ENCODE measurements at regions not wholly inside any gene's neighbourhood (a gene's known extent, or its start where the extent isn't known, plus 50 kb on each side); places are given as distances from the start of the nearest gene placed in this dataset.

- DNase-seq: no peak
Observed at GRCh38 chr22:47690166-47690565, 927.7 kb downstream of the TBC1D22A start.

DNA sequence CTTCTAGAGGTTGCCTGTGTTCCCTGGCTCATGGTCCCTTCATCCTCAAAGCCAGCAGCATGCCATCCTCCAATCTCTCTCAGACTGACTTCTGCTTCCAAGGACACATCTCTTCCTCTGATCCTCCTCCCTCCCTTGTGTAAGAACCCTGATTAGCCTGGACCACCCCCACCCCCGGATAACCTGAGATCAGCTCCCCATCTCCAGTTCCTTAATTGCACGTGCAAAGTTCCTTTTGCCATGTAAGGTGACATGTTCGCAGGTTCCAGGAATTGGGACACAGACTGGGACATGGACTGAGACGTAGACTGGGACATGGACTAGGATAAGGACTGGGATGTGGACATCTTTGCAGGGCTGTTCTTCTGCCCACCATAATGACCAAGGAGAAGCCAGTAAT is 925.3 kb downstream of the TBC1D22A start:
- no peak for DNase-seq

DNA sequence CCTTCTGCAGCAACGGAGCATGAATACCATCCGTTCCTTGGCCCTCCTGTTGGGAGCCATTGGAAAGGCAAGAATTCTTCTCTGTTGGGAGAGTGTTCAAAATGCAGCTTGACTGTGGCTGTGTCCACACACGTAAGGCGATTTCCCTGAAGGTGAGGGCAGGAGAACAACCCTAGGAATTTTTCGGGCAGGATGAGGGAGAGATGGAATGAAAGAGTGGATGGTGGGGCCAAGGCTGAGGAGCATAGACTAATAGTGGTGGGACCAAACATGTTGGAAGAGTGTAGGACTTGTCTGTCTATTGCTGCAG is 924.9 kb downstream of the TBC1D22A start:
- DNase-seq: no peak

- DNase-seq: no peak
Observed at GRCh38 chr22:47686594-47687345, 924.3 kb downstream of the TBC1D22A start.

DNA sequence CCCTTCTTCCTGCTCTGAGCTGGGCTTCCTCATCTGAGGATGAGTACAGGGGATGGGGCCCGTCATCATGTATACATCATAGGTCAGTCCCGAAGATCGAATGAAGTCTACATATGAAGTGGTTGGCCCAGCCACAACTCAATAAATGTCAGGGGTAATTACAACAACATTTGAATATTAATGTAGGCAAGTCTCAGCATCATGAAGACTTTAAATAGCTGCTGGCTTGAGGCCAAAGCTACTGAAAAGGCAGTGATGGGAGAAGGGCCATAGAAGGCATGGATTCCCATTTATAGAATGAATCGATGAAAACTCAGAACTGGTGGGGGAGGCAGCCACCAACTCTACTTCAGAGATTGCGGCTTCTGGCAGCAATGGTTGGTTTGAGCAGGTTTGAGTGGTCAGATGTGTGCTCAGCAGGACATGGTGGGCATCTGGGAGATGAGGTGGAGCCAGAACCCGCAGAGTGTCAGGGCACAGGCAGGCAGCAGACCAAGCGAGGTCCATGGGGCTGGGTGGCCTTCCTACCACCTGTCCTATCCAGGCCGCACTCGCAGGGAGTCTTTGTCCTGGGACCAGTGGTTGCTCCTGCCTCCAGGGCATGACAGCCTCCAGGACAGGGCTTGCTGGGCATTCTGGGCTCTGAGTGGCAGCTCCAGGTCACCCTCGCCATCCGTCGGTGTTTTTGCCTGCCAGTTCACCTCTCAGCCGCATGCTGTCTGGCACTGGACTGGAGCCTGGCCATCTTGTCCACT is 919.1 kb downstream of the TBC1D22A start:
- no peak for DNase-seq

DNA sequence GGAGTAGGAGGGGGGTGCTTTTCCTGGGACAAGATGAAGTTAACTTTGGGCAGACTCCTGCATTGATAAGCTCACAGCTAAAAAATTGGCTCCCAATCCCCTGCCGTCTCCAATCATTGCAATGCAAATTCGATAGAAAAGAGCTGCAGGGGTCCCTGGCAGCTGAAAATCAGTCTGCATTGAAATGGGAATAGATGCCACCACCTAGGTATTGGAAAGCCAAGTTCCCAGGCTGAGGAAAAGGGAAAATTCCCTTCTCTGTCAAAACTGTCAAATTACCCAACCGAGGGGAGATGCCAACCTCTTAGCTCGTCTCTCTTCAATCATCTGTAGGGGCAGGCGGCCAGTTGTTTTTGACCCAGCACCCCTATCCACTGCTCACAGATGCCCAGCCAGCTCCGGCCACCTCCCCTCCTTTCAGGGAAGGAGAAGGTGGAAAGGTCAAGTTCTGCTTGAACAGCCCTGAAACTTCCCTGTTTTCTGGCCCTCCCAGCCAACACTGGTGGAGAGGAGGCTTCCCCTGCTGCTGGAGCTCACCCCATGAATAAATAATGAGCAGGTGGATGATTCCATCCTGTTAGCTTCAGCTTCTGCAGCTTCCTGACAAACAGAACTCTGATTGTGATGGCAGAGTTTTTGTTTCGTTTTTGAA is 916.3 kb downstream of the TBC1D22A start:
- no peak for DNase-seq

GRCh38 chr22:47678048-47678447 is 915.6 kb downstream of the TBC1D22A start:
- no peak for DNase-seq

DNA sequence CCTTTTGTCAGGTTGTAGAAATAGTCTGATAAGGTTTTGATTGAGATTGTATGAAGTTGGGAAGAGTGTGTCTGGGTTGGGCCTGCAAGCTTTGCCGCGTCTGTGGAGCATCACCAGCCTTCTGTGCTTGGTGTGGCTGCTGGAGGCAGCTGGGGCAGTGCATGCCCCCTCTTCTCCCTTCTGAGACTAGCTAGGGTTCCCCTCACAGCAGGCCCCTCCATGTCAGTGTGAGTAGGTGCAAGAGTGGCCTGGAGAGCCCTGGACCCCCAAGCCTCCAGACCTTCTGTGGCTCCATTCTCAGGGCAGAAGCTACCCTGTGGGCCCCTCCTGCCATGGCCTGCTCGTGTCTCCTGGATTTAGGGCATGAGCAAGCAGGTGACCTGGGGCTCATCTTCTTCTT is 914.2 kb downstream of the TBC1D22A start:
- no peak for DNase-seq

DNA sequence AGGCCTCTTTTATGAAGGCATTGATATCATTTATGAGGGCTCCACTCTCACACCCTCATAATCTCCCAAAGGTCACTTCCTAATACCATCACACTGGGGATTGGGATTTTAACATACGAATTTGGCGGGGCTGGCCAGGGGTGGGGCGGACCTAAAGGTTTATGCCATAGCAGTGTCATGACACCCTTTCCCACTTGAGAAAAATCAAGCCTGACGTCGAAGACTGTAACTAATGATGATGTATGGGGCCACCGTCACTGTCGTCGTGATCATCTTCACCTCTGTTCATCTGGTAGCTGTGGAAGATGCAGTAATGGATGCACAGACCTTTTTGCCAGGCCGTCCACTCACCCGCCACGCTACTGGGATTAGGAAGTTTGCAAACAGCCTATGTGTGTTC is 912.1 kb downstream of the TBC1D22A start:
- no peak for DNase-seq

DNA sequence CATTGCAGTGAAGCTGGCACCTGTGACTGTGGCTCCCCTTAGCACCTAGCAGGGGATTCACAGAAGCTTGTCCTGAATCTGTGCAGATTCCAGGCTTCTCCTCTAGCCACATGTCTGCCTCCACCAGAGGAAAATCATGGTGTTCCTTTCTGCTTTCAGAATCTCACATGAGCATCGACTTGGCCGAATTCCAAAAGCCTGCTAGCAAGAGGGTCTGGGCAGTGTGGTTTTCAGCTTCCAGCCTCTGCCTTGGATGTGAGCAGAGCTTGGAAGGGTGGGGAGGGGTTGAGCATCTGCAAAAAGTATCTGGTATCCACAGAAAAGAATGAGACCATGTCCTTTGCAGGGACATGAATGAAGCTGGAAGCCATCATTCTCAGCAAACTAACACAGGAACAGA is 911.1 kb downstream of the TBC1D22A start:
- DNase-seq: no peak

- no peak for DNase-seq
Observed at GRCh38 chr22:47672526-47672925, 910.1 kb downstream of the TBC1D22A start.

- DNase-seq: no peak
Observed at GRCh38 chr22:47665151-47665550, 902.7 kb downstream of the TBC1D22A start.

DNA sequence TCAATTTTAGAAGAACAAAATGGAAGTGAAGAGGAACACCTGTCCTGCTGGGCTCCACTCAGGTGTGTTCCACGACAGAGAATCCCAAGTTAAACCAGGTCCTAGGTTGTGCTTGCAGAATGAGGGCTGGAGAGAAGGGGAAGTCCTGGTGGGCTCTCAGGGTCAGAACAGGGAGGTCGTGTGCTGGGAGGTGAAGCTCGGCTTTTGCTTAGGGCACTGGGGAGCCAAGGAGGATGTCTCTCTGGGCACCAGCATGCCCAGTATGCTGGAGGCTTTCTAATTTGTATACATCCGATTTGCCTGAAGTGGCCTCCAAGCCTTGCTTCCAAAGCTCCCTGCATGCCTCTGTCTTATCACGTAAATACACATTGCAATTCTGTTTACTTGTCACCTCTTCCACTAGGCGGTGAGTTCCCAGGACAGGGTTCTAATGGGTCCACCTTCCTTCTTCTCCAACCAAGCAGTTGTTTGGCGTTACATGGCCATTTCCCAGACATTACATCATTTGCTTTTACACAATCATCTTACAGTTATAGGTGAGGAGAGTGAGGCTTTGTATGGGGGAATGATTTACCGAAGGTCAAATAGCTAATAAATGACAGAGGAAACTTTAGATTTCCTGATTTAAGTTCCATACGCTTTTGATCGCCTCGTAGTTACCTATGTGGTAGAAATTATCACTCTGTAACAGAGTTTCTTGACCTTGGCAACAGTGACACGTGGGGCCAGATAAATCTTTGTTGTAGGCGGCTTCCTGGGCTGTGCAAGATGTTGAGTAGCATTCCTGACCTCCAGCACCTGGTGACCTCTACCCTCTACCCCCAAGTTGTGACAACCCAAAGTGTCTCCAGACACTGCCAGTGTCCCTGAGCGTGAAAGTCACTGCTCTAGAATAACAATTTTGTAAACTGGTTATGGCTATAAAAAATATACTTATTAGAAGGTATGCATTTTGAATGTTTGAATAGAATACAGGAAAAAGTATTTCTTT is 901.5 kb downstream of the TBC1D22A start:
- no peak for DNase-seq

DNA sequence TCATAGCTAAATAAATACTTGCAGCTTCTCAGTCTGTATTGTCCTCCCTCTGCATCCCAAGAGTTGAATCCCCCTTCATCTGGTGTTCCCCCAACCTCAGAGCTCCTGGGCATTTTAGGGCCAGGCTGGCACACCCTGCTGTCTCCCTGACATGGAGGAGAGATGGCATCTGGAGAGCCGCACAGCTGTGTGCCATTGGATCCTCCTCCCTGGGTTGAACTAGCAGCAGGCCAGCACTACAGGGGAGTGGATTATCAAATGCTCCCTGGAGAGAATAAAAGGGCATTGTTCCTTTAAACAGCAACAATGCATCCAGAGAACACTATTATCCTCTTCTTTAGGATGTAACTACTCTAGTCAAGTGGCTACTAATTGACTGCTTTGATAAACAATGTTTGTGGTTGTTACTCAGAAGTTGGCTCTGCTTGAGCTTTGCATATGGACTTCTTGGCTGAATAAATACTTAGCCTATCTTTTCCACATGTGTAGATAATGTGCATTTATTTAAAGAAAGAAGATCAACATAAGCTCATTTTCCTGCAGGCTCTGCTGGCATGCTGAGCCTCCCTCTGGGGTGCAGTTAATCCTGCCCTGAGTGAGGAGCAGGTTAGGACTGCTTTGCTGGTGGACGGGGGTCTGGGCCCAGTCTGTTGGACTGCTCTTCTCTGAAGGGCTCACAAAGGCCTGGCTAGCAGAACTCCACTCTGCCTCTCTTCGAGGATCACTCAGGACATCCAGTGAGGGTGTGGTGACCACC is 897.2 kb downstream of the TBC1D22A start:
- DNase-seq: peak; percentile 57

DNA sequence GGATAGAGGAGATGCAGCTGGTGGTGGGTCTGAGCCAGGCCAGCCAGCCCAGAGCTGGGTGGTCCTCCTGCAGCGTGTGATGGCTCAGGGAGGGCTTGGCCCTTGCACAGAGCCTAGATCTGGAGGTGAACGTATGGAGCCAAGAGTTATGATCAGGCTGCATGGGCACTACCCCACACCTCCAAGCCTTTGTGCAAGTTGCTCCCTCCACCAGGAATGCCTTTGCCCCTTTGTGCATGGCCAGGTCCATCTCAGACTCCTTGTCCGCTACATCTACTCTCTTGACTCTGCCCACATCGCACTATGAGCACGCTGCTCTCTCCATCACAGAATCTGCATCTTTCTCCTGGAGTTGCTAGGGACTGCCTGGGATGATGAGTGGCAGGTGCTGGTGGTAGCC is 895.7 kb downstream of the TBC1D22A start:
- DNase-seq: no peak

DNA sequence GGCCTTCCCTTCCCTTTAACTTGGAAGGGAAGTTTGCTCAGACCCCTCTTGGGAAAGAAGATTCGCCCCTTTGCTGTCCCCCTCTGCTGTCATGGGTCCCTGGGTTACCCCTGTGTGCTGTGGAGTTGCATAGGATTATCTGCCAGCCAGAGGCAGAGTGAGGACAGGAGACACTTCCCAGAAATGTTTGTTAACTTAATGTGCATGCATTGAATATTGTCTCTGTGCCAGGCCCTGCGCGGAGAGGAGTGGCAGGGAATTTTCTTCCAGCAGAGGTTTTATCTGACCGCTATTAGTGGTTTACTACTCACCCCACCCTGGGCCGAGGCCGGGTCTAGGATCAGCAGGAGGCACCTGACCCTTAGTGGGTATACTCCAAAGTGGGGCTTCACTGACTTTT is 894.8 kb downstream of the TBC1D22A start:
- no peak for DNase-seq

DNA sequence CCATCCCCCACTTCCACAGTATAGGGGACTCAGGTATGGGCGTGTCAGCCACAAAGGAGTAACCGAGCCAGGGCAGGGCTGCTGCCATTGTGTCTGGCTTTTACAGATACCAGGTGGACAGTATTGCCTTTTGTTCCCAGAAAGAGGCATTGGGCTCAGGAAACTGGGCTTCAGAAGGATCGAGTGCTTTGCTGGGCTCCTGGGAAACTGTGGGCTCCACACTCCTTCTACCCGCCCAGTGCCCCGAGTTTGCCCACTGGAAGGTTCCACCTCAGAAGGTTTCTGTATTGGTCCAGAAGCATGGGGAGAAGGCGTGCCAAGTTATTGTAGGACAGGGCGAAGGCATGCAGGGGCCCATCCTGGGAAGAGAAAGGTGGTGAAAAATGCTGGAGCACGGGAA is 894.4 kb downstream of the TBC1D22A start:
- DNase-seq: no peak

DNA sequence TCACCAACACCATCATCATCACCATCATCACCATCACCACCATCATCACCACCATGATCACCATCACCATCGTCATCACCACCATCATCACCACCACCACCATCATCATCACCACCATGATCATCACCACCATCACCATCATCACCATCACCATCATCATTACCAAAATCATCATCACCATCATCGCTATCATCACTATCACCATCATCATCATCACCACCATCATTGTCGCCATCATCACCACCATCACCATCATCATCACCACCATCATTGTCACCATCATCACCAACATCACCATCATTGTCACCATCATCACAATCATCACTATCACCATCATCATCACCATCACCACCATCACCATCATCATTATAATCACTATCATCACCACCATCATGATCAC is 893.5 kb downstream of the TBC1D22A start:
- DNase-seq: no peak

GRCh38 chr22:47654922-47655491 is 892.6 kb downstream of the TBC1D22A start:
- DNase-seq: peak; percentile 83

- no peak for DNase-seq
Observed at GRCh38 chr22:47653921-47654320, 891.5 kb downstream of the TBC1D22A start.

GRCh38 chr22:47651216-47651987 is 889.0 kb downstream of the TBC1D22A start:
- DNase-seq: no peak

Measured in NCI-H2171 (cell line).